Hindlimb muscle (tissue), 1 donor: ENCODE measurements at regions not wholly inside any gene's neighbourhood (a gene's known extent, or its start where the extent isn't known, plus 50 kb on each side); places are given as distances from the start of the nearest gene placed in this dataset.
A peak's percentile ranks its signal among the peaks of the same experiment; 100 is the strongest.

Experiments
- DNase-seq: peaks from one replicate; pipeline ENCODE4 v3.0.0-alpha.2; 2013

GRCh38 chr18:10228326-10228725 lies 226.1 kb upstream of the APCDD1 start:
- no peak for DNase-seq

GRCh38 chr18:10229458-10229857 lies 225.0 kb upstream of the APCDD1 start:
- DNase-seq: no peak

- no peak for DNase-seq
These were observed 224.4 kb upstream of the APCDD1 start for GRCh38 chr18:10230072-10230471.

GRCh38 chr18:10231220-10231619 lies 223.2 kb upstream of the APCDD1 start:
- no peak for DNase-seq

- no peak for DNase-seq
These were observed 222.4 kb upstream of the APCDD1 start for GRCh38 chr18:10232062-10232461.

- DNase-seq: no peak
These were observed 221.2 kb upstream of the APCDD1 start for GRCh38 chr18:10233082-10233875.

- no peak for DNase-seq
These were observed 220.2 kb upstream of the APCDD1 start for GRCh38 chr18:10234281-10234680.

GRCh38 chr18:10234912-10235660 lies 219.3 kb upstream of the APCDD1 start:
- peak; percentile 62 for DNase-seq

GRCh38 chr18:10235661-10235952 lies 218.8 kb upstream of the APCDD1 start:
- DNase-seq: no peak

GRCh38 chr18:10239103-10239502 lies 215.3 kb upstream of the APCDD1 start:
- DNase-seq: peak; percentile 63

GRCh38 chr18:10239991-10240634 lies 214.3 kb upstream of the APCDD1 start:
- no peak for DNase-seq

GRCh38 chr18:10240973-10241372 lies 213.5 kb upstream of the APCDD1 start:
- no peak for DNase-seq

GRCh38 chr18:10241579-10241978 lies 212.9 kb upstream of the APCDD1 start:
- no peak for DNase-seq

GRCh38 chr18:10242936-10243680 lies 211.3 kb upstream of the APCDD1 start:
- no peak for DNase-seq

GRCh38 chr18:10244341-10244740 lies 210.1 kb upstream of the APCDD1 start:
- no peak for DNase-seq

- no peak for DNase-seq
These were observed 209.2 kb upstream of the APCDD1 start for GRCh38 chr18:10245031-10245845.

GRCh38 chr18:10245846-10246175 lies 208.6 kb upstream of the APCDD1 start:
- no peak for DNase-seq

- no peak for DNase-seq
These were observed 207.3 kb upstream of the APCDD1 start for GRCh38 chr18:10247021-10247741.

- DNase-seq: no peak
These were observed 206.7 kb upstream of the APCDD1 start for GRCh38 chr18:10247742-10248082.

GRCh38 chr18:10248738-10249137 lies 205.7 kb upstream of the APCDD1 start:
- no peak for DNase-seq

- no peak for DNase-seq
These were observed 205.2 kb upstream of the APCDD1 start for GRCh38 chr18:10249270-10249669.

GRCh38 chr18:10249801-10250200 lies 204.6 kb upstream of the APCDD1 start:
- DNase-seq: no peak
